ENCODE measurements at regions not wholly inside any gene's neighbourhood (a gene's known extent, or its start where the extent isn't known, plus 50 kb on each side); places are given as distances from the start of the nearest gene placed in this dataset.

DNA sequence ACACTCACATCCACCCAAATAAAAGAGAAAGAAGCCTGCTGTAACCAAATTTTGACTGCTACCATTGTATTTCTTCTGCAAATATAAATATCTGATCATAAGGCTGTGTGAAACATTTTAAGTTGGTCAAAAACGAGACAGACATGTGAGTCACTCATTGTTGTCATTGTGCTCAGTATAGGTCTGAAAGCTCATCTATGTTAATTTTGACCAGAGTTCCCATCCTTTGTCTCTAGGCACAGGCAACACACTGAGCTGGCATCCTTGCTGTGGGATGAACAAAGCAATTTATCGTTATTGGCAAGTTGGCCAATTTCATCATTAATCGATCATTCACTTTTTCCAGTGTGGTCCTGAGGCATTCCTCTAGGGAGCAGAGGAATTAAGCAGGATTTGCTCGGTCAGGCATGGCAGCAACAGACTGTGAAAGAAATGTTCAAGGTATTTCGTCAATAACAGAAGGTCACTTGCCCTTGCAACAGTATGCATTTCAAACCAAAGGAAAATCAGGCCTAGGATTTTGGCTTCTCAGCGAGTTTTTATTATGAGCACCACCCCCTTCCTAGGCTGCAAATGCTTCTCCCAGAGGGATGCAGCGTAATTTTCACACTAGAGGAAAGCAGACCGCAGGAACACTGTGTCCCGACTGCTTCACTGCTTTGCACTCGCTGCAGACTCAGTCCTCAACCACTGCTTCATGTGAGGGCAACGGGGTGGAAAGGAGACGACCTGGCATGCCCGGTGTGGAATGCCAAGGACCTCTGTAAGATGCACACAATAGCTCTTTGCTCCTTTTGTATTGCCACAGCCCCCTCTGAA lies 87.9 kb upstream of the SMYD2 start:
- DNase-seq: no peak
- Histone ChIP-seq H3K27me3 (peaks cover 3 to 6% (median 4%) of the 10 kb centered on the region in 3 donors), H3K9me3 (no peaks in the 10 kb centered on the region), H3K4me1 (no peaks in the 10 kb centered on the region), H3K27ac (no peak overlapping the region), H3K36me3 (no peaks in the 10 kb centered on the region), H3K4me3 (no peak overlapping the region)
- WGBS, 2 donors: 74 to 81% methylated on average over 13 of the region's 13 CpGs
- TF ChIP-seq, protein P1, sequence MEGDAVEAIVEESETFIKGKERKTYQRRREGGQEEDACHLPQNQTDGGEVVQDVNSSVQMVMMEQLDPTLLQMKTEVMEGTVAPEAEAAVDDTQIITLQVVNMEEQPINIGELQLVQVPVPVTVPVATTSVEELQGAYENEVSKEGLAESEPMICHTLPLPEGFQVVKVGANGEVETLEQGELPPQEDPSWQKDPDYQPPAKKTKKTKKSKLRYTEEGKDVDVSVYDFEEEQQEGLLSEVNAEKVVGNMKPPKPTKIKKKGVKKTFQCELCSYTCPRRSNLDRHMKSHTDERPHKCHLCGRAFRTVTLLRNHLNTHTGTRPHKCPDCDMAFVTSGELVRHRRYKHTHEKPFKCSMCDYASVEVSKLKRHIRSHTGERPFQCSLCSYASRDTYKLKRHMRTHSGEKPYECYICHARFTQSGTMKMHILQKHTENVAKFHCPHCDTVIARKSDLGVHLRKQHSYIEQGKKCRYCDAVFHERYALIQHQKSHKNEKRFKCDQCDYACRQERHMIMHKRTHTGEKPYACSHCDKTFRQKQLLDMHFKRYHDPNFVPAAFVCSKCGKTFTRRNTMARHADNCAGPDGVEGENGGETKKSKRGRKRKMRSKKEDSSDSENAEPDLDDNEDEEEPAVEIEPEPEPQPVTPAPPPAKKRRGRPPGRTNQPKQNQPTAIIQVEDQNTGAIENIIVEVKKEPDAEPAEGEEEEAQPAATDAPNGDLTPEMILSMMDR (IDR thresholded peaks at IDR 0.05): no peak
- no peak for TF ChIP-seq EP300 (IDR thresholded peaks at IDR 0.05)
- no peak for TF ChIP-seq POLR2A (IDR thresholded peaks at IDR 0.05)
- TF ChIP-seq POLR2AphosphoS5 (IDR thresholded peaks at IDR 0.05): no peak
- intact Hi-C loops (cut with DNase I): no loop called here

- Histone ChIP-seq H3K4me1 (no peaks in the 10 kb centered on the region), H3K4me3 (no peak overlapping the region), H3K27ac (no peak overlapping the region), H3K36me3 (no peaks in the 10 kb centered on the region), H3K9me3 (no peaks in the 10 kb centered on the region), H3K27me3 (peaks cover 0 to 2% (median 0%) of the 10 kb centered on the region in 3 donors)
- TF ChIP-seq POLR2A (IDR thresholded peaks at IDR 0.05): no peak
- TF ChIP-seq, protein P1 (IDR thresholded peaks at IDR 0.05): no peak
- TF ChIP-seq EP300 (IDR thresholded peaks at IDR 0.05): no peak
- no peak for TF ChIP-seq POLR2AphosphoS5 (IDR thresholded peaks at IDR 0.05)
- WGBS, 2 donors: 82 to 88% methylated on average over 6 of the region's 6 CpGs
- intact Hi-C loops (cut with DNase I): no loop called here
- no peak for DNase-seq
These were observed 87.3 kb upstream of the SMYD2 start for GRCh38 chr1:214193691-214194090.

DNA sequence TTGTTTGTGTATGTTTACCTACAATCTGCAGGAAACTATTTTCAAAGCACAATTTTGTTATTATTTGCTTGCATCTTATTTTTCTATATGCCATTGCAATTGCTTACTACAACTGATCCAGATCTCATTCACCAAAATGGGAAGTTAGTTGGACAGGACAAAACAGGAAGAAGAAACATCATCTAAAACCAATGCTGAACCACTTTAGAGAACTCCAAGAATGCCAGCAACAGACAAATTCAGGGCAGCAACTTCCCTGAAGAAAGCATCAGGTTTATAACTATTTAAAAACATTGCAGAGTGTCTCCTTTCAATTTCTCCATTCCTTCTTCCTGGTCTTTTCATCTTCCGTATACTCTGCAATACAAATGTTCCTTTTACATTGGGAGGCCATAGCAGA lies 82.4 kb upstream of the SMYD2 start:
- H3K4me3 ChIP-seq: no peak overlapping the region
- no peak for DNase-seq
- no peak overlapping the region for H3K27ac ChIP-seq
- WGBS, 2 donors: 82 to 94% methylated on average over 1 of the region's 1 CpG
- TF ChIP-seq EP300 (IDR thresholded peaks at IDR 0.05) (no peak), POLR2AphosphoS5 (IDR thresholded peaks at IDR 0.05) (no peak), POLR2A (IDR thresholded peaks at IDR 0.05) (no peak)
- TF ChIP-seq, protein P1 (IDR thresholded peaks at IDR 0.05): no peak
- intact Hi-C loops (cut with DNase I): no loop called here
- no peaks in the 10 kb centered on the region for H3K27me3 ChIP-seq
- no peaks in the 10 kb centered on the region for H3K9me3 ChIP-seq
- H3K4me1 ChIP-seq: no peaks in the 10 kb centered on the region
- no peaks in the 10 kb centered on the region for H3K36me3 ChIP-seq

DNA sequence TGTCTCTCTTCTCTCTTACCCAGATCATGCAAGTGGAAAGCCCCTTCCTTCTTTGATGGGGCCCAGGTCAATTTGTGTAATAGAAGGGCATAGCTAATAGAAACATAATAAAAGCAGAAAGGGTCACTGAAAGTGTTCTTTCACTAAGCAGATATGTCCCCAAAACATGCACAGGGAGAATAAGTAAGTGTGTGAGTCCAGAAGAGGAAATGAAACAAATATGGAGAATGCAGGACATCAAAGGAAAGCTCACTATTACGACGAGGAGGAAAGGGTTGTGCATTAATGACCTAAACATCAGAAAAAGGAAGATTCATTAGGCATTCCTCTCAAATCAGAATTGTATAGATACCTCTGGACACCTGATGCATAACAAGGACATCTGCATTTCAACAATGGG lies 81.4 kb upstream of the SMYD2 start:
- WGBS, 2 donors: 70 to 72% methylated on average over 2 of the region's 2 CpGs

More for the DNA sequence above, 81.4 kb upstream of the SMYD2 start:
- no peaks in the 10 kb centered on the region for H3K36me3 ChIP-seq
- H3K27me3 ChIP-seq: no peaks in the 10 kb centered on the region
- TF ChIP-seq, protein P1 (IDR thresholded peaks at IDR 0.05): no peak
- no peak for TF ChIP-seq POLR2A (IDR thresholded peaks at IDR 0.05)
- intact Hi-C loops (cut with DNase I): no loop called here
- H3K4me1 ChIP-seq: no peaks in the 10 kb centered on the region
- H3K9me3 ChIP-seq: no peaks in the 10 kb centered on the region
- no peak for DNase-seq
- H3K4me3 ChIP-seq: no peak overlapping the region
- no peak overlapping the region for H3K27ac ChIP-seq

Measured in sigmoid colon (tissue), 6 donors.